Kidney (tissue), 13 donors: ENCODE measurements at regions not wholly inside any gene's neighbourhood (a gene's known extent, or its start where the extent isn't known, plus 50 kb on each side); places are given as distances from the start of the nearest gene placed in this dataset.

ENCODE experiments used
- DNase-seq, 5 donors: peaks; one replicate each; pipeline ENCODE4 v3.0.0-alpha.2; 2013 to 2020
- FAIRE-seq: peaks from 2 replicates; lab custom pipeline; 2012; peaks lifted over from hg19 to GRCh38; lab: Jason Lieb, UNC
- H3K27ac ChIP-seq, 2 donors: one replicate each; pipeline ENCODE4 v1.7.0; 2013; ENCODE audit warnings: low read depth in 2 of 2, low read length in 2 of 2, inconsistent platforms in 1 of 2
- H3K27me3 ChIP-seq: one replicate; pipeline ENCODE4 v1.7.1; 2013; ENCODE audit warnings: low read length, inconsistent platforms; ENCODE audit not compliant: control insufficient read depth, insufficient read depth
- H3K36me3 ChIP-seq, 3 donors: one replicate each; pipeline versions ENCODE4 v1.7.0 to v1.7.1; 2013; ENCODE audit warnings: low read length in 3 of 3, control low read depth in 1 of 3, inconsistent platforms in 1 of 3; ENCODE audit not compliant: insufficient read depth in 3 of 3, control insufficient read depth in 2 of 3
- H3K4me1 ChIP-seq, 3 donors: one replicate each; pipeline versions ENCODE4 v1.7.0 to v1.7.1; 2013; ENCODE audit warnings: low read length in 3 of 3, inconsistent platforms in 1 of 3, low read depth in 1 of 3; ENCODE audit not compliant: control insufficient read depth in 2 of 3, insufficient read depth in 2 of 3
- H3K4me3 ChIP-seq, 3 donors: one replicate each; pipeline versions ENCODE4 v1.7.0 to v1.8.1; 2013; ENCODE audit warnings: low read length in 3 of 3, control low read depth in 1 of 3, inconsistent platforms in 1 of 3
- H3K9ac ChIP-seq, 3 donors: one replicate each; pipeline versions ENCODE4 v1.7.0 to v1.7.1; 2013; ENCODE audit warnings: low read length in 3 of 3, control low read depth in 1 of 3, inconsistent platforms in 1 of 3
- H3K9me3 ChIP-seq, 3 donors: one replicate each; pipeline versions ENCODE4 v1.7.0 to v1.7.1; 2013; ENCODE audit warnings: low read length in 3 of 3, control low read depth in 1 of 3, inconsistent platforms in 1 of 3; ENCODE audit not compliant: control insufficient read depth in 2 of 3, insufficient read depth in 1 of 3
- intact Hi-C: fragments of 100-400 bp; cut with DNase I; formaldehyde crosslinking; loops from one replicate; pipeline ENCODE4 v1.11.1; 2022
- TF ChIP-seq, protein P1 (sequence below): IDR thresholded peaks from 3 replicates; pipeline ENCODE4 v1.5.1; 2012; ENCODE audit warnings: mild to moderate bottlenecking, moderate library complexity, borderline replicate concordance; ENCODE audit not compliant: insufficient read depth; ENCODE audit errors: extremely low read depth
- donor health status: control.
- donor health status: control.
- donor health status: control.
- donor health status: control.
- donor health status: control.
- donor health status: DM: yes; HTN: yes; CAD: no.
- donor health status: Normal renal cell carcinoma (clear cell type).

DNA sequence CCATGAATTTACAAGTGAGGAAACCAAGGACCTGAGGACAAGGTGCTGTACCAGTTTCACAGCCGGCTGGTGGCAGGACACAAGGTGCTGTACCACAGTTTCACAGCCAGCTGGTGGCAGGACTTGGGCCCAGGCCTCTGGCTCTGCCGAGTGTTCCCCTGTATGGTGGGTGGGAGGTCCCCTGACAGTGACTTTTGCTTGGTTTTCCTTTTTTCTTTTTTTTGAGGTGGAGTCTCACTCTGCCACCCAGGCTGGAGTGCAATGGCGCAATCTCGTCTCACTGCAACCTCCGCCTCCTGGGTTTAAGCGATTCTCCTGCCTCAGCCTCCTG, 212.4 kb downstream of the LY86 start:
- Histone ChIP-seq H3K4me1 (no peaks in the 10 kb centered on the region), H3K4me3 (no peak overlapping the region), H3K36me3 (no peaks in the 10 kb centered on the region), H3K27ac (no peak overlapping the region), H3K9ac (no peak overlapping the region), H3K9me3 (peaks cover 0 to 5% (median 0%) of the 10 kb centered on the region in 3 donors), H3K27me3 (no peaks in the 10 kb centered on the region)
- no peak for DNase-seq
- TF ChIP-seq, protein P1, sequence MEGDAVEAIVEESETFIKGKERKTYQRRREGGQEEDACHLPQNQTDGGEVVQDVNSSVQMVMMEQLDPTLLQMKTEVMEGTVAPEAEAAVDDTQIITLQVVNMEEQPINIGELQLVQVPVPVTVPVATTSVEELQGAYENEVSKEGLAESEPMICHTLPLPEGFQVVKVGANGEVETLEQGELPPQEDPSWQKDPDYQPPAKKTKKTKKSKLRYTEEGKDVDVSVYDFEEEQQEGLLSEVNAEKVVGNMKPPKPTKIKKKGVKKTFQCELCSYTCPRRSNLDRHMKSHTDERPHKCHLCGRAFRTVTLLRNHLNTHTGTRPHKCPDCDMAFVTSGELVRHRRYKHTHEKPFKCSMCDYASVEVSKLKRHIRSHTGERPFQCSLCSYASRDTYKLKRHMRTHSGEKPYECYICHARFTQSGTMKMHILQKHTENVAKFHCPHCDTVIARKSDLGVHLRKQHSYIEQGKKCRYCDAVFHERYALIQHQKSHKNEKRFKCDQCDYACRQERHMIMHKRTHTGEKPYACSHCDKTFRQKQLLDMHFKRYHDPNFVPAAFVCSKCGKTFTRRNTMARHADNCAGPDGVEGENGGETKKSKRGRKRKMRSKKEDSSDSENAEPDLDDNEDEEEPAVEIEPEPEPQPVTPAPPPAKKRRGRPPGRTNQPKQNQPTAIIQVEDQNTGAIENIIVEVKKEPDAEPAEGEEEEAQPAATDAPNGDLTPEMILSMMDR = no peak
- no peak for FAIRE-seq
- intact Hi-C loops = no loop called here

GRCh38 chr6:6801635-6802218, 213.2 kb downstream of the LY86 start:
- no peak for DNase-seq
- no peak for FAIRE-seq
- no peak overlapping the region for H3K9ac ChIP-seq

GRCh38 chr6:6803180-6803977, 214.9 kb downstream of the LY86 start:
- Histone ChIP-seq H3K27me3 (no peaks in the 10 kb centered on the region), H3K9me3 (peaks cover 0 to 5% (median 0%) of the 10 kb centered on the region in 3 donors), H3K27ac (no peak overlapping the region), H3K4me1 (no peaks in the 10 kb centered on the region), H3K4me3 (no peak overlapping the region), H3K9ac (no peak overlapping the region), H3K36me3 (no peaks in the 10 kb centered on the region)
- TF ChIP-seq, protein P1 = no peak
- intact Hi-C loops = no loop called here
- DNase-seq (peak in 2 of 5 donors; percentile 40 to 93), FAIRE-seq (no peak)

More at GRCh38 chr6:6801635-6802218, 213.2 kb downstream of the LY86 start:
- TF ChIP-seq, protein P1 = no peak
- Histone ChIP-seq H3K27ac (no peak overlapping the region), H3K9me3 (peaks cover 0 to 5% (median 0%) of the 10 kb centered on the region in 3 donors), H3K4me3 (no peak overlapping the region), H3K4me1 (no peaks in the 10 kb centered on the region), H3K27me3 (no peaks in the 10 kb centered on the region), H3K36me3 (no peaks in the 10 kb centered on the region)
- intact Hi-C loops = no loop called here
